H1 (cell line): ENCODE measurements at regions not wholly inside any gene's neighbourhood (a gene's known extent, or its start where the extent isn't known, plus 50 kb on each side); places are given as distances from the start of the nearest gene placed in this dataset.

ENCODE experiments used
- CTCF ChIA-PET: fragments of 300-600 bp; sonication (Branson Sonifier 250); formaldehyde crosslinking; loops from one replicate; lab custom pipeline; 2021; ENCODE audit not compliant: partially characterized antibody; lab: Charles Lee
- POLR2A ChIA-PET: fragments of 300-600 bp; sonication (Branson Sonifier 250); formaldehyde crosslinking; loops from one replicate; lab custom pipeline; 2021; ENCODE audit warnings: inconsistent platforms; ENCODE audit not compliant: partially characterized antibody; lab: Charles Lee
- DNase-seq, 2 experiments: peaks; one replicate each; pipeline versions ENCODE4 v3.0.0 to v3.0.0-alpha.2; 2010 to 2022; ENCODE audit warnings: low spot score in 2 of 2, low read depth in 1 of 2, mixed read lengths in 1 of 2
- FAIRE-seq: peaks from 2 replicates; lab custom pipeline; 2011; peaks lifted over from hg19 to GRCh38; lab: Jason Lieb, UNC
- H2AFZ ChIP-seq: 2 replicates; pipeline ENCODE4 v1.8.1; 2012; ENCODE audit warnings: low read length, inconsistent platforms
- H2AK5ac ChIP-seq: 2 replicates; pipeline ENCODE4 v1.6.1; 2013; ENCODE audit warnings: low read depth, low read length
- H2BK120ac ChIP-seq: replicated peaks from 2 replicates; pipeline ENCODE3; 2013; ENCODE audit warnings: low read depth, low read length, inconsistent platforms
- H2BK12ac ChIP-seq: 2 replicates; pipeline ENCODE4 v1.6.1; 2013; ENCODE audit warnings: low read depth, low read length
- H2BK15ac ChIP-seq: 2 replicates; pipeline ENCODE4 v1.6.1; 2013; ENCODE audit warnings: low read length
- H2BK20ac ChIP-seq: 2 replicates; pipeline ENCODE4 v1.6.1; 2013; ENCODE audit warnings: low read length
- H2BK5ac ChIP-seq: 2 replicates; pipeline ENCODE4 v1.6.1; 2013; ENCODE audit warnings: low read depth, low read length
- H3K14ac ChIP-seq: 2 replicates; pipeline ENCODE4 v1.6.1; 2013; ENCODE audit warnings: inconsistent platforms; ENCODE audit not compliant: insufficient read length
- H3K18ac ChIP-seq: 2 replicates; pipeline ENCODE4 v1.6.1; 2013; ENCODE audit warnings: low read length; ENCODE audit errors: extremely low read depth
- H3K23ac ChIP-seq: 2 replicates; pipeline ENCODE4 v1.6.1; 2013; ENCODE audit warnings: inconsistent platforms; ENCODE audit not compliant: insufficient read length
- H3K23me2 ChIP-seq: 2 replicates; pipeline ENCODE4 v1.6.1; 2013; ENCODE audit warnings: low read depth, low read length
- H3K27ac ChIP-seq: 2 replicates; pipeline ENCODE4 v1.6.1; 2011; ENCODE audit warnings: low read depth, low read length, inconsistent platforms
- H3K27me3 ChIP-seq, 4 experiments: replicated peaks in 1 of 4; 1 replicate in 1 of 4; 2 replicates in 3 of 4; pipeline versions ENCODE4 v1.6.1 to v1.8.1; 2011 to 2013; ENCODE audit warnings: low read length in 3 of 4, mild to moderate bottlenecking in 3 of 4, inconsistent platforms in 2 of 4, mixed read lengths in 2 of 4, moderate library complexity in 1 of 4; ENCODE audit not compliant: control insufficient read depth in 3 of 4, insufficient read depth in 3 of 4; ENCODE audit errors: extremely low read depth in 1 of 4
- H3K36me3 ChIP-seq, 4 experiments: 2 replicates each; pipeline versions ENCODE4 v1.6.1 to v1.8.1; 2011 to 2013; ENCODE audit warnings: mild to moderate bottlenecking in 4 of 4, low read length in 3 of 4, moderate library complexity in 2 of 4, control low read depth in 1 of 4, inconsistent platforms in 1 of 4; ENCODE audit not compliant: insufficient read depth in 4 of 4, control insufficient read depth in 2 of 4
- H3K4ac ChIP-seq: replicated peaks from 2 replicates; pipeline ENCODE3; 2013; ENCODE audit warnings: low read length, low read depth, mixed read lengths, inconsistent platforms; ENCODE audit not compliant: insufficient read length
- H3K4me1 ChIP-seq, 4 experiments: replicated peaks in 1 of 4; 1 replicate in 1 of 4; 2 replicates in 3 of 4; pipeline versions ENCODE4 v1.6.1 to v1.8.1; 2011 to 2013; ENCODE audit warnings: low read length in 3 of 4, inconsistent platforms in 2 of 4, mixed read lengths in 1 of 4; ENCODE audit not compliant: insufficient read depth in 4 of 4, control insufficient read depth in 3 of 4
- H3K4me2 ChIP-seq, 2 experiments: 2 replicates each; pipeline versions ENCODE4 v1.6.1 to v1.8.1; 2011 to 2013; ENCODE audit warnings: low read depth in 2 of 2, low read length in 2 of 2, control low read depth in 1 of 2, inconsistent platforms in 1 of 2, mild to moderate bottlenecking in 1 of 2; ENCODE audit not compliant: insufficient read depth in 1 of 2
- H3K4me3 ChIP-seq, 4 experiments: fragments of 200-600, 300-600 bp in 1 of 4; sonication (generic), shearing (Covaris generic), sonication (Bioruptor Twin) in 1 of 4; 2 replicates each; pipeline versions ENCODE4 v1.5.1 to v1.8.1; 2011 to 2016; ENCODE audit warnings: low read length in 4 of 4, low read depth in 3 of 4, control low read depth in 2 of 4, inconsistent platforms in 2 of 4, mild to moderate bottlenecking in 2 of 4, mixed read lengths in 1 of 4, moderate library complexity in 1 of 4; ENCODE audit not compliant: insufficient read depth in 2 of 4; ENCODE audit errors: extremely low read depth in 1 of 4
- H3K56ac ChIP-seq: replicated peaks from 2 replicates; pipeline ENCODE3; 2013; ENCODE audit warnings: low read depth, mild to moderate bottlenecking, mixed read lengths, low read length, inconsistent platforms; ENCODE audit not compliant: insufficient read length
- H3K79me1 ChIP-seq: 2 replicates; pipeline ENCODE4 v1.6.1; 2013; ENCODE audit warnings: low read depth, low read length, control low read depth
- H3K79me2 ChIP-seq, 2 experiments: 2 replicates each; pipeline versions ENCODE4 v1.6.1 to v1.8.1; 2012 to 2013; ENCODE audit warnings: low read length in 2 of 2, mild to moderate bottlenecking in 2 of 2, inconsistent platforms in 1 of 2; ENCODE audit not compliant: insufficient read depth in 2 of 2, control insufficient read depth in 1 of 2
- H3K9ac ChIP-seq, 4 experiments: replicated peaks in 1 of 4; 1 replicate in 1 of 4; 2 replicates in 3 of 4; pipeline versions ENCODE4 v1.6.1 to v1.8.1; 2011 to 2013; ENCODE audit warnings: low read depth in 3 of 4, low read length in 3 of 4, control low read depth in 2 of 4, mild to moderate bottlenecking in 2 of 4, moderate library complexity in 2 of 4, inconsistent platforms in 1 of 4; ENCODE audit errors: extremely low read depth in 1 of 4
- H3K9me3 ChIP-seq, 2 experiments: 2 replicates each; pipeline versions ENCODE4 v1.6.1 to v1.8.1; 2012 to 2013; ENCODE audit warnings: mild to moderate bottlenecking in 2 of 2, moderate library complexity in 2 of 2, control low read depth in 1 of 2, inconsistent platforms in 1 of 2, low read depth in 1 of 2, low read length in 1 of 2, mixed read lengths in 1 of 2; ENCODE audit not compliant: insufficient read depth in 2 of 2
- H4K20me1 ChIP-seq, 2 experiments: replicated peaks in 1 of 2; 2 replicates each; pipeline versions ENCODE3 to v1.8.1; 2011 to 2013; ENCODE audit warnings: inconsistent platforms in 2 of 2, low read length in 2 of 2, mild to moderate bottlenecking in 1 of 2; ENCODE audit not compliant: insufficient read depth in 2 of 2, control insufficient read depth in 1 of 2
- H4K5ac ChIP-seq: 2 replicates; pipeline ENCODE4 v1.6.1; 2013; ENCODE audit warnings: low read length, low read depth, mixed read lengths, inconsistent platforms; ENCODE audit not compliant: insufficient read length
- H4K8ac ChIP-seq: 2 replicates; pipeline ENCODE4 v1.8.0; 2013; ENCODE audit warnings: mild to moderate bottlenecking, moderate library complexity, low read length, inconsistent platforms; ENCODE audit not compliant: insufficient read depth; ENCODE audit errors: extremely low read depth
- H4K91ac ChIP-seq: replicated peaks from 2 replicates; pipeline ENCODE3; 2013; ENCODE audit warnings: low read length, mixed read lengths, inconsistent platforms; ENCODE audit not compliant: insufficient read length
- POLR2AphosphoS5 ChIP-seq: IDR thresholded peaks from 2 replicates; pipeline ENCODE4 v1.6.1; 2011; ENCODE audit warnings: low read depth, low read length
- POU5F1 ChIP-seq: IDR thresholded peaks from 2 replicates; pipeline ENCODE4 v1.6.1; 2011; ENCODE audit warnings: low read depth, mild to moderate bottlenecking, low read length, moderate library complexity
- WGBS, 2 experiments: shearing (Covaris generic) in 1 of 2; methylation state at CpG; one replicate each; pipeline versions ENCODE4 v1.1.6 to v1.1.7; 2013 to 2015; ENCODE audit warnings: low lambda C conversion rate in 2 of 2, mixed read lengths in 2 of 2, inconsistent platforms in 1 of 2, low coverage in 1 of 2, missing lambda C conversion rate in 1 of 2; ENCODE audit not compliant: insufficient replicate concordance in 2 of 2, insufficient coverage in 1 of 2, insufficient read length in 1 of 2; ENCODE audit errors: extremely low coverage in 1 of 2, missing lambda C conversion rate in 1 of 2; 5-methylcytosine and 5-hydroxymethylcytosine counted together

DNA sequence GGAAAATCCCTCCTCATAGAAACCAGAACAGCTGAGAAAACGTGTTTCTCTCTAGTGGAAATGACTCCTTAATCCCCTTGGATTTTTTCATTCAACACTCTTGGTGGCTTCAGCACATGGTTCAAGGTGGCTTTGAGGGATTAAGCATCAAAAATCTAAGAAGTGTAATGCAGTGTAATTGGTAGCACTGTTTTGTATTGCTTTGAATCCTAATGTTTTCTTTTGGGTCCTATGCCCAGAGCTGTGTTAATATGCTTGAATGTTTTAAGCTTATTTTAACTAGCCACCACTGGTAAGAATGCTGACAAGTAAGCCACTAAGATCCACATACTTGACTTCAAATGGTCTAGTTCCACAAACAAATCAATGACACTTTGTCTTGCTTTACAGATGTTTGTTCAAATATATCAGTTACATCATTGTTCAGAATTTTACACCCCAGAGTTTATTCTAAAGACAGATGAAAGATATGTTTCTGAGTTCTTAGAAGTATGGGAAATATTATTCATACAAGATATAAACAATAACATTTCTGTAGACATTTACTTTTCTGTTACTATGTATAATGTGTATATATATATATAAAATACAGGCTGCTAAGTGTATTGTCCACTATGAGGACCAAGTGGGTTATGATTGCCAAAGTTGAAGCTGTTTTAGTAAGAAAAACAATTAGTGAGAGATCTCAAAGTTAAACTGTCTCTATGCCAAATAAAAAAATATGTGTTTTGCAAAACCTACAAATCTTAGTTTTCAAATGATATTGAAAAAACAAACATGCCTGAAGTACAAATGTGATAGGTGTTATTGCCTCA is 220.8 kb downstream of the OGFRL1 start:
- H2BK15ac ChIP-seq, result no peak overlapping the region
- no peak overlapping the region for H3K4me2 ChIP-seq
- no peak overlapping the region for H3K27ac ChIP-seq
- no peaks in the 10 kb centered on the region for H3K27me3 ChIP-seq
- no peak overlapping the region for H2BK120ac ChIP-seq
- H2BK5ac ChIP-seq, result no peak overlapping the region
- H3K9me3 ChIP-seq, result no peaks in the 10 kb centered on the region
- no peak for DNase-seq
- FAIRE-seq, result no peak
- H2BK20ac ChIP-seq, result no peak overlapping the region
- WGBS, 2 experiments, result 63% methylated on average over 1 of the region's 1 CpG; no CpG with 5 or more reads in 1 of the 2 experiments
- H3K4ac ChIP-seq, result no peak overlapping the region
- TF ChIP-seq POU5F1 (no peak), POLR2AphosphoS5 (no peak)
- no peak overlapping the region for H3K9ac ChIP-seq
- H3K79me1 ChIP-seq, result no peaks in the 10 kb centered on the region
- H3K14ac ChIP-seq, result no peak overlapping the region
- no peaks in the 10 kb centered on the region for H3K79me2 ChIP-seq
- no peaks in the 10 kb centered on the region for H3K4me1 ChIP-seq
- POLR2A ChIA-PET, result interaction anchor here (1.0 kb wide), 1 partner anchor 118 kb away, joined by 3 read pairs; no protein-coding TSS in a partner anchor
- H4K8ac ChIP-seq, result no peak overlapping the region
- H2BK12ac ChIP-seq, result no peak overlapping the region
- H4K91ac ChIP-seq, result no peak overlapping the region
- no peaks in the 10 kb centered on the region for H3K23me2 ChIP-seq
- no peak overlapping the region for H3K23ac ChIP-seq
- no peak overlapping the region for H2AK5ac ChIP-seq
- no peaks in the 10 kb centered on the region for H3K36me3 ChIP-seq
- no peak overlapping the region for H2AFZ ChIP-seq
- no peak overlapping the region for H3K56ac ChIP-seq
- H3K4me3 ChIP-seq, result no peak overlapping the region
- CTCF ChIA-PET, result interaction anchor here (0.6 to 5.2 kb wide), 10 partner anchors 32 to 156 kb away, joined by 3 to 52 read pairs (median 4); no protein-coding TSS in a partner anchor
- H3K18ac ChIP-seq, result no peak overlapping the region
- no peaks in the 10 kb centered on the region for H4K20me1 ChIP-seq
- no peak overlapping the region for H4K5ac ChIP-seq
